IPS-18a (cell line): ENCODE measurements at regions not wholly inside any gene's neighbourhood (a gene's known extent, or its start where the extent isn't known, plus 50 kb on each side); places are given as distances from the start of the nearest gene placed in this dataset.
"Not testable (repeated sequence)": the region's sequence is repeated elsewhere in the genome, so short reads cannot be mapped to it uniquely, and the experiment has no call there.

ENCODE experiments used
- H3K27ac ChIP-seq: one replicate; pipeline ENCODE4 v1.5.1; 2013; ENCODE audit warnings: low read length
- H3K27me3 ChIP-seq: one replicate; pipeline ENCODE4 v1.6.1; 2013; ENCODE audit warnings: mild to moderate bottlenecking, low read length; ENCODE audit not compliant: control insufficient read depth, insufficient read depth
- H3K36me3 ChIP-seq: one replicate; pipeline ENCODE4 v1.6.1; 2013; ENCODE audit warnings: low read depth, low read length; ENCODE audit not compliant: control insufficient read depth
- H3K4me1 ChIP-seq: one replicate; pipeline ENCODE4 v1.6.1; 2013; ENCODE audit warnings: low read depth, low read length; ENCODE audit not compliant: control insufficient read depth
- H3K4me3 ChIP-seq: one replicate; pipeline ENCODE4 v1.5.1; 2013; ENCODE audit warnings: low read length
- H3K9ac ChIP-seq: one replicate; pipeline ENCODE4 v1.6.1; 2013; ENCODE audit warnings: mild to moderate bottlenecking, low read length, moderate library complexity
- H3K9me3 ChIP-seq: one replicate; pipeline ENCODE4 v1.6.1; 2013; ENCODE audit warnings: low read depth, low read length; ENCODE audit not compliant: control insufficient read depth

GRCh38 chr7:73244782-73245311 is 63.8 kb downstream of the NSUN5 start:
- H3K4me3 ChIP-seq, H3K27me3 ChIP-seq, H3K4me1 ChIP-seq, H3K36me3 ChIP-seq, H3K9ac ChIP-seq, H3K27ac ChIP-seq, H3K9me3 ChIP-seq: not testable (repeated sequence)

- H3K9me3 ChIP-seq, H3K4me1 ChIP-seq, H3K4me3 ChIP-seq, H3K27me3 ChIP-seq, H3K9ac ChIP-seq, H3K36me3 ChIP-seq, H3K27ac ChIP-seq: not testable (repeated sequence)
These were observed 73.5 kb downstream of the NSUN5 start for GRCh38 chr7:73234994-73235717.

DNA sequence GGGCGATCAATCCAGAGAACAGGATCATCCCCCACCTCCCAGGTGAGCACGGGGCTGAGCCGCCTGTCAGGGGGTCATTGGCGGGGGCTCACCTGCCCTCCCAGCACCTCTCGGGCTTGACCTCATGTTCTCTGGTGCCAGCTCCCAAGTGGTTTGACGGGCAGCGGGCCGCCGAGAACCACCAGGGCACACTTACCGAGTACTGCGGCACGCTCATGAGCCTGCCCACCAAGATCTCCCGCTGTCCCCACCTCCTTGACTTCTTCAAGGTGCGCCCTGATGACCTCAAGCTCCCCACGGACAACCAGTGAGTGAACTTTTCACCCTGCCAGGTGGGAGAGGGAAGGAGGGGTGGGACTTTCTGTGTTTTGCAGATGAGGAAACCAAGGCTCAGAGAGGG is 82.9 kb downstream of the NSUN5 start:
- not testable (repeated sequence) for H3K27me3 ChIP-seq, H3K36me3 ChIP-seq, H3K9ac ChIP-seq, H3K4me3 ChIP-seq, H3K4me1 ChIP-seq, H3K27ac ChIP-seq, H3K9me3 ChIP-seq

GRCh38 chr7:73221724-73222123 is 86.9 kb downstream of the NSUN5 start:
- H3K27me3 ChIP-seq, H3K9ac ChIP-seq, H3K9me3 ChIP-seq, H3K4me1 ChIP-seq, H3K36me3 ChIP-seq, H3K4me3 ChIP-seq, H3K27ac ChIP-seq: not testable (repeated sequence)

GRCh38 chr7:73220766-73221370 is 87.8 kb downstream of the NSUN5 start:
- H3K36me3 ChIP-seq, H3K27me3 ChIP-seq, H3K4me3 ChIP-seq, H3K9ac ChIP-seq, H3K9me3 ChIP-seq, H3K4me1 ChIP-seq, H3K27ac ChIP-seq: not testable (repeated sequence)

DNA sequence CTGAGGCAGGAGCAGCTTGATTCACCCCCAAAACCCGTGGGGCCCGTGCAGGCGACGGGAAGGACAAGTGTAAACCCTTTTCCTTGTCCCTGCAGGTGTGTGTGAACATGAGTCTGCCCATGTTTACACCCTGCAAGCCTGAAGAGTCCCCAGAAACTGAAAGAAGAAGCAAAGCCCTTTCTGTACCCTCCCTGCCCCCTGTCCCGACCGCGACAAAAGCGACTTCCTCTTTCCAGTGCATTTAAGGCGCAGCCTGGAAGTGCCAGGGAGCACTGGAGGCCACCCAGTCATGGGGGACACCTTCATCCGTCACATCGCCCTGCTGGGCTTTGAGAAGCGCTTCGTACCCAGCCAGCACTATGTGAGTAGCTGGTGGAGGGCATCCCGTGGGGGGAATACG is 88.3 kb downstream of the NSUN5 start:
- not testable (repeated sequence) for H3K9ac ChIP-seq, H3K27ac ChIP-seq, H3K36me3 ChIP-seq, H3K9me3 ChIP-seq, H3K4me3 ChIP-seq, H3K4me1 ChIP-seq, H3K27me3 ChIP-seq

GRCh38 chr7:73218802-73219201 is 89.8 kb downstream of the NSUN5 start:
- not testable (repeated sequence) for H3K9me3 ChIP-seq, H3K9ac ChIP-seq, H3K4me1 ChIP-seq, H3K4me3 ChIP-seq, H3K27me3 ChIP-seq, H3K36me3 ChIP-seq, H3K27ac ChIP-seq

DNA sequence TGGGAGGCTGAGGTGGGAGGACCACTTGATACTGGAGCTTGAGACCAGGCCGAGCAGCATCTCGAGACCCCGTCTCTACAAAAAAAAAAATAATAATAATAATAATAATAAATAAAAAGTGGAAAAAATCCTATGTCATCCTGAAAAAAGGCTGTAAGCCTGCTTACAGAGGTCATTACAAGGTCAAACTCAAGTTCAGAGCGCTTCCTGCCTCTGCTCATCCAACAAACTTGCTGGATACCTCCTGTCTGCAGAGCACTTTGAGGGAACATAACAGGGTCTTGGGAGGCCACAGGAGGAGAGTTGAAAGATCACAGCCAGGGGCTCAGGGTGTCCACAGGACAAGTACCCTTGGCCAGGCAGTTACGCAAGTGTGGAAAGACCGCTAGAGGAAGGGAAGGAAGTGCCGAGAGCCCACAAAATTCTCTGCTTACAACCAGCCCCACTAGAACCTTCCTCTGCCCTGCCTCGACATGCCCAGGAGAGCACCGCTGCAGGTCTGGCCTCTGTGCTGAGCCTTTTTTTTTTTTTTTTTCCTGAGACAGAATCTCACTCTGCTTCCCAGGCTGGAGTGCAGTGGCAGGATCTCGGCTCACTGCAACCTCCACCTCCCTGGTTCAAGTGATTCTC is 92.5 kb downstream of the NSUN5 start:
- not testable (repeated sequence) for H3K27ac ChIP-seq, H3K9ac ChIP-seq, H3K4me1 ChIP-seq, H3K4me3 ChIP-seq, H3K27me3 ChIP-seq, H3K9me3 ChIP-seq, H3K36me3 ChIP-seq

DNA sequence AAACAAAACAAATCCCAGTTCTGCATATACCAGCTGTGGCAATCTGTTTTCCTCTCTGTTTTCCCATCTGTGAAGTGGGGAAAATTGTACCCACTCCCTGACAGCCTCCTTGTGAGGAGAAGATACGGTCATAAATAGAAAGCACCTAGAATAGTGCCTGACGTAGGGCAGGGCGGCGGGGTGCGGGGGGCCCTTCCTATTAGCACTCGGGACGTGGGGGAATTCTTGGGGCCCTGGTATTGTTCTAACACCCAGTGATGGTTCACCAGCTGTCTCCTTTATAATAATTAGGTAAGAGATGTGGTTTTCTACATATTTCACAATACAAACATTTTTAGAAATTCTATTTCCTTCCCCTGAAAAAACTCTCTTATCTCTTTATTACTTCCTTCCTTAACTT is 93.4 kb downstream of the NSUN5 start:
- H3K4me1 ChIP-seq, H3K4me3 ChIP-seq, H3K27ac ChIP-seq, H3K27me3 ChIP-seq, H3K9me3 ChIP-seq, H3K9ac ChIP-seq, H3K36me3 ChIP-seq: not testable (repeated sequence)

DNA sequence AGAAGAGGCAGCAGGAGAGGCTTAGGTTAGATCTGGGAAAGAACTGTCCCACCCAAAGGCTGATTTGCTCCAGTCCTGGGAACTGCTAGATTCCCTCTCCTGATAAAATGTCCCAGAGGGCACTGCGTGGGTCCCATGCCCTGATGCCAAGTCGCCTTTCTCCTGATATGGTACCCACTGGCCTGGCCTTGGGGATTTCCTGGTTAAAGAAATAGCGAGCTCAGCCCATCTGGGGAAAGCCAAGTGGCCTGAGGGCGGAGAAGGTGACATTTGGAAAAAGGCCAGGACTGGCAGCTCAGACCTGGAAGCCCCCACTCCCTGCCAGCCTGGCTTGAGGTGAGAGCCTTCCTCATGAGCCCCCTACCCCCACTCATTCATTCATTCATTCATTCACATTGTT is 94.2 kb downstream of the NSUN5 start:
- not testable (repeated sequence) for H3K27me3 ChIP-seq, H3K9me3 ChIP-seq, H3K4me3 ChIP-seq, H3K27ac ChIP-seq, H3K9ac ChIP-seq, H3K4me1 ChIP-seq, H3K36me3 ChIP-seq

DNA sequence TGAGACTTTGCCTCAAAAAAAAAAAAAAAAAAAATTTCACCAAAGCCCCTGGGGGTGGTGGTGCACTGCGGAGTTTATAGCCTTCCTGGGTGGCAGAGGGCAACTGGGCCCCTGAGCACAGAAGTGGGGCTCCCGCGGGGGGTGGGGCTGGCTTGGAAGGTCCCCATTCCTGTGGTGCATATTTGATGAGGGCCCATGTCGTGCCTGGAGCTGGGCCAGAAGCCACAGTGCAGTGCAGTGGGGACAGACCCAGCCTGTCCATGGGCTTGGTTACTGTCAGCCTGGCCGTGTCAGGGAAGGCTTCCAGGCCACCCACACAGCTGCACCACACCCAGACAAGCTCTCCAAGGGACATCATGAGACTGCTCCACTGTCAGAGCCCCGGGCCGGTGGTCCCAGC is 95.5 kb downstream of the NSUN5 start:
- H3K36me3 ChIP-seq, H3K27me3 ChIP-seq, H3K9me3 ChIP-seq, H3K4me3 ChIP-seq, H3K27ac ChIP-seq, H3K9ac ChIP-seq, H3K4me1 ChIP-seq: not testable (repeated sequence)

DNA sequence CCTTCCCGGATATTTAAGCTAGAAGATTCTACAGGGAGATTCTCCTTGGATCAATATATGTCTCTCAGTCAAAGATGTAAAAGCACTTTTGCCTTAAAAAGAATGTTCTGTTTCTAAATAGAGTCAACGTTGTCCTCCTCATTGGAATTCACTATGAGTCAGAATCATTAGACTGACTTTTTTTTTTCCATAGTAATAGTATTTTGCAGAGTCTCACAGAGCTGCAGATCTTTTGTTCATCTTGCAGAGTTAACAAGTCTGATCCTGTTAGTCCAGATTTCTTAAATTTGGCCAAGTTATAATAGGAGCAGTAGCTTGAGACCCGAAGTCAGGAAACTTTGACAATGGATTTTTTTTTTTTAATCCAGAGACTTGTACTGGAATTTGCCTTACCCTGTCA is 103.0 kb downstream of the NSUN5 start:
- H3K9ac ChIP-seq, H3K4me3 ChIP-seq, H3K27ac ChIP-seq, H3K9me3 ChIP-seq, H3K4me1 ChIP-seq, H3K36me3 ChIP-seq, H3K27me3 ChIP-seq: not testable (repeated sequence)
